Suprapubic skin (tissue), 4 donors: ENCODE measurements at regions not wholly inside any gene's neighbourhood (a gene's known extent, or its start where the extent isn't known, plus 50 kb on each side); places are given as distances from the start of the nearest gene placed in this dataset.
"Not testable (repeated sequence)": the region's sequence is repeated elsewhere in the genome, so short reads cannot be mapped to it uniquely, and the experiment has no call there.

ENCODE experiments used
- DNase-seq, 2 donors: peaks; one replicate each; pipeline ENCODE4 v3.0.0-alpha.2; 2019; ENCODE audit warnings: low spot score in 2 of 2
- H3K27ac ChIP-seq: fragments of 200-600 bp; sonication (generic); one replicate; pipeline ENCODE4 v1.5.1; 2019
- H3K27me3 ChIP-seq: fragments of 200-600 bp; sonication (generic); one replicate; pipeline ENCODE4 v1.5.1; 2019
- H3K36me3 ChIP-seq: fragments of 200-600 bp; sonication (generic); one replicate; pipeline ENCODE4 v1.5.1; 2019
- H3K4me1 ChIP-seq: fragments of 200-600 bp; sonication (generic); one replicate; pipeline ENCODE4 v1.5.1; 2019
- H3K4me3 ChIP-seq: fragments of 200-600 bp; sonication (generic); one replicate; pipeline ENCODE4 v1.5.1; 2019; ENCODE audit warnings: mild to moderate bottlenecking
- H3K9me3 ChIP-seq: fragments of 200-600 bp; sonication (generic); one replicate; pipeline ENCODE4 v1.5.1; 2019
- CTCF ChIP-seq, 2 donors: fragments of 200-600 bp in 1 of 2; fragments of 450-650 bp in 1 of 2; sonication (generic) in 1 of 2; IDR thresholded peaks; one replicate each; pipeline ENCODE4 v1.5.1; 2016 to 2019; ENCODE audit warnings: antibody characterized with exemption in 2 of 2, mild to moderate bottlenecking in 1 of 2, moderate library complexity in 1 of 2
- EP300 ChIP-seq: sonication (generic); formaldehyde crosslinking; IDR thresholded peaks from one replicate; pipeline ENCODE4 v1.6.1; 2017; ENCODE audit warnings: antibody characterized with exemption
- POLR2A ChIP-seq, 2 donors: fragments of 450-650 bp; IDR thresholded peaks; one replicate each; pipeline ENCODE4 v1.6.1; 2017; ENCODE audit warnings: antibody characterized with exemption in 2 of 2, mild to moderate bottlenecking in 2 of 2, moderate library complexity in 2 of 2
- POLR2AphosphoS5 ChIP-seq, 3 donors: sonication (generic); formaldehyde crosslinking; IDR thresholded peaks; one replicate each; pipeline ENCODE4 v1.6.1; 2017; ENCODE audit warnings: antibody characterized with exemption in 3 of 3
- WGBS: methylation state at CpG from one replicate; pipeline ENCODE4 v1.1.5; 2018; 5-methylcytosine and 5-hydroxymethylcytosine counted together

GRCh38 chr7:9030976-9031375 lies 597.6 kb downstream of the NXPH1 start:
- H3K36me3 ChIP-seq, result no peaks in the 10 kb centered on the region
- H3K4me1 ChIP-seq, result no peaks in the 10 kb centered on the region
- H3K9me3 ChIP-seq, result no peaks in the 10 kb centered on the region
- no peak overlapping the region for H3K27ac ChIP-seq
- no peak overlapping the region for H3K4me3 ChIP-seq
- TF ChIP-seq EP300 (no peak), POLR2AphosphoS5 (IDR thresholded peaks at IDR 0.05) (no peak), CTCF (IDR thresholded peaks at IDR 0.05) (no peak), POLR2A (IDR thresholded peaks at IDR 0.05) (no peak)
- H3K27me3 ChIP-seq, result no peaks in the 10 kb centered on the region
- 73% methylated on average over 2 of the region's 2 CpGs for WGBS
- no peak for DNase-seq

GRCh38 chr7:9031386-9031785 lies 598.0 kb downstream of the NXPH1 start:
- Histone ChIP-seq H3K9me3 (no peaks in the 10 kb centered on the region), H3K27me3 (no peaks in the 10 kb centered on the region), H3K27ac (no peak overlapping the region), H3K36me3 (no peaks in the 10 kb centered on the region), H3K4me1 (no peaks in the 10 kb centered on the region), H3K4me3 (no peak overlapping the region)
- 74% methylated on average over 4 of the region's 4 CpGs for WGBS
- TF ChIP-seq POLR2A (IDR thresholded peaks at IDR 0.05) (no peak), EP300 (no peak), POLR2AphosphoS5 (IDR thresholded peaks at IDR 0.05) (no peak), CTCF (IDR thresholded peaks at IDR 0.05) (no peak)
- no peak for DNase-seq

GRCh38 chr7:9036080-9036479 lies 602.7 kb downstream of the NXPH1 start:
- H3K27me3 ChIP-seq, result no peaks in the 10 kb centered on the region
- H3K9me3 ChIP-seq, result no peaks in the 10 kb centered on the region
- H3K4me3 ChIP-seq, result no peak overlapping the region
- H3K27ac ChIP-seq, result no peak overlapping the region
- 43% methylated on average over 3 of the region's 3 CpGs for WGBS
- TF ChIP-seq EP300, result no peak
- TF ChIP-seq CTCF (IDR thresholded peaks at IDR 0.05), result no peak
- no peak for TF ChIP-seq POLR2AphosphoS5 (IDR thresholded peaks at IDR 0.05)
- TF ChIP-seq POLR2A (IDR thresholded peaks at IDR 0.05), result no peak
- H3K36me3 ChIP-seq, result no peaks in the 10 kb centered on the region
- DNase-seq, result no peak
- no peaks in the 10 kb centered on the region for H3K4me1 ChIP-seq

- 51% methylated on average over 4 of the region's 4 CpGs for WGBS
- no peak for DNase-seq
- Histone ChIP-seq H3K27me3 (no peaks in the 10 kb centered on the region), H3K4me3 (no peak overlapping the region), H3K27ac (no peak overlapping the region), H3K36me3 (no peaks in the 10 kb centered on the region), H3K9me3 (no peaks in the 10 kb centered on the region), H3K4me1 (no peaks in the 10 kb centered on the region)
- TF ChIP-seq EP300 (no peak), POLR2AphosphoS5 (IDR thresholded peaks at IDR 0.05) (no peak), POLR2A (IDR thresholded peaks at IDR 0.05) (no peak), CTCF (IDR thresholded peaks at IDR 0.05) (no peak)
Observed at GRCh38 chr7:9071160-9071762, 637.9 kb downstream of the NXPH1 start.

- not testable (repeated sequence) for H3K9me3 ChIP-seq, DNase-seq, H3K36me3 ChIP-seq, H3K4me1 ChIP-seq, H3K27ac ChIP-seq, H3K27me3 ChIP-seq, H3K4me3 ChIP-seq
- 51% methylated on average over 1 of the region's 1 CpG for WGBS
Observed at GRCh38 chr7:9075774-9076173, 642.4 kb downstream of the NXPH1 start.

- no peak for DNase-seq
- TF ChIP-seq POLR2AphosphoS5 (IDR thresholded peaks at IDR 0.05) (no peak), POLR2A (IDR thresholded peaks at IDR 0.05) (no peak), EP300 (no peak), CTCF (IDR thresholded peaks at IDR 0.05) (no peak)
- WGBS, result 40% methylated on average over 2 of the region's 2 CpGs
Observed at GRCh38 chr7:9082203-9082602, 648.8 kb downstream of the NXPH1 start.

More at GRCh38 chr7:9082203-9082602, 648.8 kb downstream of the NXPH1 start:
- Histone ChIP-seq H3K27me3 (no peaks in the 10 kb centered on the region), H3K4me1 (no peaks in the 10 kb centered on the region), H3K36me3 (no peaks in the 10 kb centered on the region), H3K9me3 (no peaks in the 10 kb centered on the region), H3K27ac (no peak overlapping the region), H3K4me3 (no peak overlapping the region)
